HG03457 (cell line): ENCODE measurements at regions not wholly inside any gene's neighbourhood (a gene's known extent, or its start where the extent isn't known, plus 50 kb on each side); places are given as distances from the start of the nearest gene placed in this dataset.

Source experiments
- ATAC-seq: cut with Tn5 transposase; IDR thresholded peaks from one replicate; pipeline ENCODE4 v1.9.1; 2021; ENCODE audit warnings: moderate number of reproducible peaks; ENCODE audit not compliant: unreplicated experiment

DNA sequence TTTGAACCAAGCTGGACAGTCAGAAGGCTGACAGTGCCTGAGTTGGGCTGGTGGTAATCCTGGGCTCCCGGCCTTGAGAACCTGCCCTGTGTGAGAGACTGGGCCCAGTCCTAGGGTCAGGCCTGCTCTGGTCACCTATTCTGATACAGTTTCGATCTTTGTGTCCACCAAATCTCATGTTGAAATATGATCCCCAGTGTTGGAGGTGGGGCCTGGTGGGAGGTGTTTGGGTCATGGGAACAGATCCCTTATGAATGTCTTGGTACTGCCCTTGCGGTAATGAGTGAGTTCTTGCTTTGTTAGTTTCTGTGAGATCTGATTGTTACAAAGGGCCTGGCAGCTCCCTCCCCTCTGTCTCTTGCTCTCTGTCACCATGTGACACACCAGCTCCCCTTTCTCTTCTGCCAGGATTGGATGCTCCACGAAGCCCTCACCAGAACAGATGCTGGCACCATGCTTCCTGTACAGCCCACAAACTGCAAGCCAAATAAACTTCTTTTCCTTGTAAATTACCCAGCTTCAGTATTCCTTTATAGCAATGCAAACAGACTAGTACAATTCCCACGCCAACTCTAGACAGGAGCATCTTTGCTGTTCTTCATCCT is 111.8 kb upstream of the ZNF438 start:
- no peak for ATAC-seq

DNA sequence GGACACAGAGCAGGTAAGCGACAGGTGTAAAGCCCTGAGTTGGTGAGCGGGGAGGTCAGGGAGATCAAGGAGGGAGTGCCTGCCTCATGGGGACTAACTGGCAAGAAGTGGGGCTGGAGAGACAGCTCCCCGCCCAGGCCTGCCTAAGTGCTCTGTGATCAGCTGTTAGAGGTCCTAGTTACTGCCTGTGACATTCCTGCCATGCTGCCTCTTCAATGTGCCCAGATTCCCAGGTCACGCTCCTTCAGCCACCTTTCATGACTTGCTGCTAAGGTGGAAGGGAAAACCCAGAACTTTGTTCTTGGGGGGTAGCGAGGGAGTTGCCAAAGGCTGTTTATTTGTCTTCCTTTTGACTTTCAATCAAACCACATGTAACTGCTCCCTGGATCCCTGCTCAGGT is 114.3 kb upstream of the ZNF438 start:
- no peak for ATAC-seq

GRCh38 chr10:31146491-31147209 is 115.0 kb upstream of the ZNF438 start:
- no peak for ATAC-seq

GRCh38 chr10:31147210-31147608 is 115.5 kb upstream of the ZNF438 start:
- no peak for ATAC-seq

GRCh38 chr10:31148951-31149350 is 117.3 kb upstream of the ZNF438 start:
- ATAC-seq, result no peak

- ATAC-seq, result no peak
Observed at GRCh38 chr10:31149835-31150512, 118.3 kb upstream of the ZNF438 start.

DNA sequence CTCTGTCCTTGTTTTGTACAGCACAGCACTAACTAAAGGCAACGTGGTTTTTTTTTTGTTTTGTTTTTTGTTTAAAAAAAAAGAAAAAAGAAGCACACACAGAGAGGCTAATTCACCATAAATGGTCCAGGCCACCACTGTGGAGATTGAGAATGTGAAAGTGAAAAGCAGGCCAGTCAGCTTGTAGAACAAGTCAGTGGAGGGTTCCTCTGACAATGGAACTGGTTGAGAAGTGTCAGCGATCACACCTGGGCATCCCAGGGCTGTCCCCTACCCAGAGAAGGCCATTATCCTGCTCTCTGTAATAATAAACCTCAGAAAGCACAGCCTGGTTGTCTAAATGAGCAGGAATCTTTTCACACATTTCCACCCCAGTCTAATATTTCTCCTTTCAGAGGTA is 119.6 kb upstream of the ZNF438 start:
- ATAC-seq, result no peak

DNA sequence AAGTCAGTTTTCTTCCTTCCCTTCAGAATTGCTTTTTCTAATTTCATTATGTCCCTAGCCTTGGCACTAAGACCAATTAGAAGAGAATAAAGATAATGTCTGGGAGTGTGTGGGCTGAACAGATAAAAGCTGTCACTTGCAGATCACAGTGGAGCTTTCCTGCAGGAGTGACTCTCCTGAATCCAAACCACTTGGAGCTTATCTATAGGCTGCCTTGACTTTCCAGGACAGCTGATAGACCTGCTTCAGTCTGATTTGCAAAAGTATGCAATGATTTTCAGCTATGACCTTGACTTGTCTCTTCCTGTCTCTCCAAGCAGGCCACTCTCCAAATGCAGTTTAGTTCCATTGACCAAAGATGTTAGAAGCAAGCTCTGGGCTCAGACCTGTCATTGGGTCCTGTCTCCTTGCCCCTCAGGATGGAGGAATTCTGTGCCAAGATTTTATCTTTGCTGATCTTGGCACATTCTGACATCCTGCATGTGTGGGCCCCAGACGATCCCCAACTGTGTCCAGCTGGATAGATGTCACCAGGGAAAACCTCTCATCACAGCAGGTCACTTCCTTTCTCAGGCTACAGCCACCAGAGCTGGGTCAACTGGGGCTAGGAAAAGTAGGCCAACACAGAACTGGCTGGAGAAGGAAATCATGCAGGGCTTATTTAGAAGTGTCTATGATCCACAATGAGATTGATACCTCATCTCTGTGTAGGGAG is 120.9 kb upstream of the ZNF438 start:
- ATAC-seq, result no peak

- ATAC-seq, result no peak
Observed at GRCh38 chr10:31153161-31153560, 121.5 kb upstream of the ZNF438 start.

GRCh38 chr10:31153692-31154091 is 122.0 kb upstream of the ZNF438 start:
- no peak for ATAC-seq

GRCh38 chr10:31154996-31155395 is 123.3 kb upstream of the ZNF438 start:
- ATAC-seq, result no peak

- ATAC-seq, result no peak
Observed at GRCh38 chr10:31157123-31158010, 125.7 kb upstream of the ZNF438 start.

- ATAC-seq, result no peak
Observed at GRCh38 chr10:31158011-31158658, 126.5 kb upstream of the ZNF438 start.

GRCh38 chr10:31166606-31167005 is 134.9 kb upstream of the ZNF438 start:
- ATAC-seq, result no peak

- ATAC-seq, result no peak
Observed at GRCh38 chr10:31170636-31171035, 139.0 kb upstream of the ZNF438 start.

DNA sequence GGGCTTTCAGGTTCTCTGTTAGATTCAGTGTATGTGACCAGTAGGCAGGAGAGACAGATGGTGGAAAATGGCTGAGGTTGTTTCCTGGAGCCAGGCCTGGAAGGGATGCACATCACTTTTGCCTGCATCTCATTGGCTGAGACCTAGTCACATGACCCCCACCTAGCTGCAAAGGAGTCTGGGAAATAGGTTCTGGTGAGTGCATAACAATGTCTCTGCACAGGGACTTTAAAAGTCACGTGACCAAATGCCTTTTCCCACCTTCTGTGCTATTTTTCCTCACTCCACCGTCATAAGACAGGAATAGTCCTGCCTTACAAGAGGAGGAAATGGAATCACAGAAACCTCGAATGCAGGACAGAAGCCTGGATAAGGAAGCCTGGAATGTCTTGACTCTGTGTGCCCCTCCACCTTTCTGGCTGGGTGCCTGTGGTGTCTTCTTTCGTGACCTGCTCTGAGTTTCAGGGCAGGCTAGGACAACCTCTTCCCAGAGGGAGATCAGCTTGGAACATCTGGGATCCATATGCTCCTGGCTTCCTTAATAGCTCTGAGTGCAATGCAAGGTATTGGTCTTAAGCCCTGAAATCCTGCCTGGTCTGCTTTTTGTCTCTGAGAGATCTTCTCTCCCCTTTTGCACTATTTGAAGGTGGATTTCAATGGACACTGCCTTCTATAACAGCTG is 139.9 kb upstream of the ZNF438 start:
- no peak for ATAC-seq

GRCh38 chr10:31172925-31173324 is 141.3 kb upstream of the ZNF438 start:
- ATAC-seq, result no peak

DNA sequence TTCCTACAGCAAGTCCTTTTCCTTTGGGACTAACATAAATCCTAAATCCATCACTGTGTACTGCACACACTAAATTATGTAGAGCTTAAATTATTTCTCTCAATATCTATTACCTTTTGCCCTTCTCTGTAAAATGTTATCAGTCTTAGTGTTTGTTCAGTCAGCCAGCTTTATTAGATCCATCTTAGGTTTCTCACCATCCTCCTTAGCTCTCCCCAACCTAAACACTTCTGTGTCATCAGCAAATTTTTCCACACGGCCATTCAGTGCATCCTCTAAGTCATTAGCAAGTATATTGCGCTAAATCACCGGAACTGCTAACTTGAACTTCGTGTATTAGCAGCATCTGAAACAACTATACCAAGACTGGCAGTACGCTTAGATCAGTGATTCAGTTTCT is 142.1 kb upstream of the ZNF438 start:
- ATAC-seq, result no peak

DNA sequence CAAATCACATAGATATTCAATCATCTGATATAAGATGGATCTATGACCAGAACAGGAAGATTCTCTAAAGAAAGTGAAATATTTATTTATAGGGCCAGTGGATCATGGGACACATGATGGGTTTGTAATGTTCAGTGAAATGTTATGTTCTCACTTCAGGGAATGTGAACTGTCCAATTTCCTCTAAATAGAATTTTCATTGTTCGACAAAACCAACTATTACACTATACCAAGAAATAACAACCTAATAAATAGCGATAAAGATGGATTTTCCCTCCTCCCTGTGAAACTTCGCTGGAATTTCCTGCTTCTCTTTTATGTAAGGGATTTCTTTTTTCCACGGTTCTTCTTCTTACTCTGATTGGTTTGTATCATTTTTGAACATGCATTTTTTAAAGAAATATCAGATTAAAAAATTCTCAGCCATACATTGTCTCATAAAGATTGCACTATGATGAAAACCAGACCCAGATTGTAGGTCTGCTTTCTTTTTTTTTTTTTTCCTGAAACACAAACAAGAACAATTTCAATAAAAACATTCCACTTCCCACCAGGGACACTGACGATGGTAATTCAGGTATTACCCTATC is 139.8 kb upstream of the ZEB1 start:
- ATAC-seq, result no peak
